K562 (cell line): ENCODE measurements at regions not wholly inside any gene's neighbourhood (a gene's known extent, or its start where the extent isn't known, plus 50 kb on each side); places are given as distances from the start of the nearest gene placed in this dataset.

Source experiments
- ATAC-seq: fragments of 200-7000 bp; cut with Tn5 transposase; 3 replicates; pipeline ENCODE4 v1.9.1; 2020; ENCODE audit warnings: moderate library complexity
- BruUV-seq: library from RNA; stranded (reverse); fragments of 400-500 nt; replicated peaks from 2 replicates; lab custom pipeline; 2021; lab: Mats Ljungman, UMichigan
- CTCF ChIA-PET: fragments of 300-600 bp; formaldehyde crosslinking; extraction: SDS; loops from one replicate; lab custom pipeline; 2021; ENCODE audit warnings: low intra/inter-chr PET ratio; lab: Yijun Ruan, JAX
- POLR2A ChIA-PET: fragments of 300-600, 350-650 bp; sonication (Branson Sonifier 250); formaldehyde crosslinking; extraction: SDS; loops from one replicate; lab custom pipeline; 2021; ENCODE audit warnings: antibody characterized with exemption, inconsistent platforms; lab: Yijun Ruan, JAX
- DNase-seq, 4 experiments: peaks; one replicate each; pipeline versions ENCODE4 v3.0.0 to v3.0.0-alpha.2; 2011 to 2018; ENCODE audit warnings: low spot score in 3 of 4, mixed read lengths in 3 of 4; ENCODE audit errors: extremely low read depth in 1 of 4
- FAIRE-seq: peaks from 2 replicates; lab custom pipeline; 2011; peaks lifted over from hg19 to GRCh38; lab: Jason Lieb, UNC
- H2AFZ ChIP-seq: 2 replicates; pipeline ENCODE4 v1.6.0; 2011; ENCODE audit warnings: low read depth, low read length, control low read depth, inconsistent platforms
- H3K27ac ChIP-seq: fragments of 200-600 bp; 3 replicates; pipeline ENCODE4 v1.8.0; 2011; ENCODE audit warnings: low read depth, mild to moderate bottlenecking, control low read depth, inconsistent platforms, low read length, moderate library complexity, mixed read lengths; ENCODE audit errors: extremely low read depth
- H3K27me3 ChIP-seq, 2 experiments: fragments of 300-600 bp in 1 of 2; 2 replicates in 1 of 2; 3 replicates in 1 of 2; pipeline versions ENCODE4 v1.6.0 to v1.8.0; 2011; ENCODE audit warnings: inconsistent platforms in 2 of 2, low read length in 2 of 2, mild to moderate bottlenecking in 1 of 2, mixed read lengths in 1 of 2, moderate library complexity in 1 of 2; ENCODE audit not compliant: control insufficient read depth in 2 of 2, insufficient read depth in 2 of 2
- H3K36me3 ChIP-seq: fragments of 300-600 bp; 3 replicates; pipeline ENCODE4 v1.8.0; 2011; ENCODE audit warnings: mild to moderate bottlenecking, low read length, inconsistent platforms; ENCODE audit not compliant: control insufficient read depth, insufficient read depth
- H3K4me1 ChIP-seq, 2 experiments: fragments of 200-600 bp in 1 of 2; replicated peaks in 1 of 2; 2 replicates in 1 of 2; 3 replicates in 1 of 2; pipeline versions ENCODE4 v1.5.1 to v1.8.0; 2011; ENCODE audit warnings: inconsistent platforms in 2 of 2, low read length in 2 of 2, mild to moderate bottlenecking in 1 of 2, mixed read lengths in 1 of 2, moderate library complexity in 1 of 2; ENCODE audit not compliant: control insufficient read depth in 2 of 2, insufficient read depth in 2 of 2
- H3K4me2 ChIP-seq: 2 replicates; pipeline ENCODE4 v1.6.1; 2011; ENCODE audit warnings: low read length, control low read depth, inconsistent platforms, mixed read lengths; ENCODE audit not compliant: insufficient read depth
- H3K4me3 ChIP-seq: fragments of 200-600 bp; sonication (generic), shearing (Covaris generic); 2 replicates; pipeline ENCODE4 v1.5.1; 2016; ENCODE audit warnings: control low read depth, inconsistent platforms
- H3K79me2 ChIP-seq: fragments of 200-600 bp; 3 replicates; pipeline ENCODE4 v1.8.0; 2011; ENCODE audit warnings: low read length, inconsistent platforms; ENCODE audit not compliant: control insufficient read depth, insufficient read depth
- H3K9ac ChIP-seq, 2 experiments: 2 replicates each; pipeline versions ENCODE4 v1.6.0 to v1.6.1; 2011; ENCODE audit warnings: low read depth in 2 of 2, low read length in 2 of 2, control low read depth in 1 of 2, inconsistent platforms in 1 of 2, mild to moderate bottlenecking in 1 of 2, mixed read lengths in 1 of 2; ENCODE audit not compliant: insufficient read depth in 1 of 2
- H3K9me1 ChIP-seq: one replicate; pipeline ENCODE4 v1.6.0; 2011; ENCODE audit warnings: inconsistent platforms, mild to moderate bottlenecking, low read length, moderate library complexity; ENCODE audit not compliant: control insufficient read depth, insufficient read depth
- H3K9me3 ChIP-seq: replicated peaks from 2 replicates; pipeline ENCODE4 v1.5.1; 2011; ENCODE audit warnings: low read depth, low read length, inconsistent platforms; ENCODE audit not compliant: control insufficient read depth, insufficient read depth
- H4K20me1 ChIP-seq: replicated peaks from 2 replicates; pipeline ENCODE4 v1.6.1; 2011; ENCODE audit warnings: low read length, inconsistent platforms, mixed read lengths; ENCODE audit not compliant: control insufficient read depth, insufficient read depth
- ATF7 ChIP-seq: fragments of 450-650 bp; IDR thresholded peaks from 2 replicates; pipeline ENCODE4 v1.7.1; 2014; ENCODE audit warnings: mild to moderate bottlenecking, moderate library complexity
- CBFB ChIP-seq: sonication (generic); formaldehyde crosslinking; IDR thresholded peaks from 2 replicates; pipeline ENCODE4 v1.4.0; 2020; ENCODE audit warnings: mild to moderate bottlenecking, missing genetic modification reagents
- E2F3 ChIP-seq: fragments of 250-450 bp; sonication (Bioruptor Pico); IDR thresholded peaks from 2 replicates; pipeline ENCODE4 v1.4.0; 2020; ENCODE audit warnings: mild to moderate bottlenecking
- GTF2A2 ChIP-seq: IDR thresholded peaks from 2 replicates; pipeline ENCODE4 v1.6.1; 2016; ENCODE audit warnings: mild to moderate bottlenecking, missing genetic modification characterization, missing compliant biosample characterization
- KLF16 ChIP-seq: IDR thresholded peaks from 2 replicates; pipeline ENCODE4 v1.6.1; 2016; ENCODE audit warnings: antibody characterized with exemption
- NEUROD1 ChIP-seq: fragments of 150-350 bp; IDR thresholded peaks from 2 replicates; pipeline ENCODE4 v1.6.1; 2014; ENCODE audit warnings: borderline replicate concordance, low read length, low read depth; ENCODE audit not compliant: partially characterized antibody
- NFATC3 ChIP-seq: fragments of 450-650 bp; IDR thresholded peaks from 2 replicates; pipeline ENCODE4 v1.6.1; 2017; ENCODE audit warnings: mild to moderate bottlenecking
- NFE2L1 ChIP-seq: fragments of 450-650 bp; IDR thresholded peaks from 2 replicates; pipeline ENCODE4 v1.6.1; 2016; ENCODE audit warnings: missing genetic modification characterization, low read depth, mild to moderate bottlenecking, missing compliant biosample characterization, moderate library complexity, borderline replicate concordance
- PHF20 ChIP-seq: fragments of 450-650 bp; IDR thresholded peaks from 2 replicates; pipeline ENCODE4 v1.6.1; 2018; ENCODE audit not compliant: partially characterized antibody
- POLR3A ChIP-seq: IDR thresholded peaks from 2 replicates; pipeline ENCODE4 v1.6.1; 2011; ENCODE audit warnings: borderline replicate concordance, mild to moderate bottlenecking, moderate library complexity; ENCODE audit not compliant: insufficient read length, insufficient read depth; ENCODE audit errors: extremely low read depth
- RBFOX2 ChIP-seq: fragments of 200-400 bp; formaldehyde crosslinking; IDR thresholded peaks from 2 replicates; pipeline ENCODE4 v1.6.1; 2017; ENCODE audit warnings: low read depth, mild to moderate bottlenecking, low read length, moderate library complexity
- SREBF1 ChIP-seq: fragments of 150-350 bp; IDR thresholded peaks from 2 replicates; pipeline ENCODE4 v1.6.1; 2014; ENCODE audit warnings: antibody characterized with exemption, low read depth, low read length, borderline replicate concordance
- STAT5B ChIP-seq: fragments of 250-450 bp; sonication (Bioruptor Pico); IDR thresholded peaks from 2 replicates; pipeline ENCODE4 v1.8.0; 2021; ENCODE audit warnings: mild to moderate bottlenecking, inconsistent platforms
- ZNF165 ChIP-seq: fragments of 250-450 bp; sonication (Bioruptor Pico); IDR thresholded peaks from 2 replicates; pipeline ENCODE4 v1.4.0; 2020; ENCODE audit warnings: borderline replicate concordance
- ZNF282 ChIP-seq: sonication (generic); formaldehyde crosslinking; IDR thresholded peaks from 2 replicates; pipeline ENCODE4 v1.8.1; 2023; ENCODE audit warnings: missing genetic modification reagents
- ZNF77 ChIP-seq: fragments of 250-450 bp; sonication (Bioruptor Pico); IDR thresholded peaks from 2 replicates; pipeline ENCODE4 v1.5.0; 2020
- whole genome bisulfite sequencing: fragments of 100-300 bp; shearing (Covaris generic); methylation state at CpG from one replicate; pipeline ENCODE4 v1.1.6; 2016; ENCODE audit warnings: low coverage, mixed read lengths; ENCODE audit not compliant: insufficient coverage; ENCODE audit errors: missing lambda C conversion rate; 5-methylcytosine and 5-hydroxymethylcytosine counted together
- in situ Hi-C: fragments of 300-500 bp; cut with MboI; formaldehyde crosslinking; loops from 4 replicates; pipeline ENCODE4 v1.15.0; 2018; ENCODE audit warnings: inconsistent platforms, mixed read lengths
- intact Hi-C: fragments of 100-400 bp; cut with micrococcal nuclease; formaldehyde crosslinking; loops from 2 replicates; pipeline ENCODE4 v1.14.2; 2022
- TF ChIP-seq, protein P1 (sequence below): fragments of 450-650 bp; conservative IDR thresholded peaks from 2 replicates; pipeline ENCODE4 v1.6.1; 2016; ENCODE audit warnings: missing genetic modification characterization, low read depth, mild to moderate bottlenecking, control low read depth, missing compliant biosample characterization
- TF ChIP-seq, protein P2 (sequence below): fragments of 450-650 bp; IDR thresholded peaks from 2 replicates; pipeline ENCODE4 v1.7.1; 2018; ENCODE audit warnings: mild to moderate bottlenecking, low read depth; ENCODE audit not compliant: partially characterized antibody

DNA sequence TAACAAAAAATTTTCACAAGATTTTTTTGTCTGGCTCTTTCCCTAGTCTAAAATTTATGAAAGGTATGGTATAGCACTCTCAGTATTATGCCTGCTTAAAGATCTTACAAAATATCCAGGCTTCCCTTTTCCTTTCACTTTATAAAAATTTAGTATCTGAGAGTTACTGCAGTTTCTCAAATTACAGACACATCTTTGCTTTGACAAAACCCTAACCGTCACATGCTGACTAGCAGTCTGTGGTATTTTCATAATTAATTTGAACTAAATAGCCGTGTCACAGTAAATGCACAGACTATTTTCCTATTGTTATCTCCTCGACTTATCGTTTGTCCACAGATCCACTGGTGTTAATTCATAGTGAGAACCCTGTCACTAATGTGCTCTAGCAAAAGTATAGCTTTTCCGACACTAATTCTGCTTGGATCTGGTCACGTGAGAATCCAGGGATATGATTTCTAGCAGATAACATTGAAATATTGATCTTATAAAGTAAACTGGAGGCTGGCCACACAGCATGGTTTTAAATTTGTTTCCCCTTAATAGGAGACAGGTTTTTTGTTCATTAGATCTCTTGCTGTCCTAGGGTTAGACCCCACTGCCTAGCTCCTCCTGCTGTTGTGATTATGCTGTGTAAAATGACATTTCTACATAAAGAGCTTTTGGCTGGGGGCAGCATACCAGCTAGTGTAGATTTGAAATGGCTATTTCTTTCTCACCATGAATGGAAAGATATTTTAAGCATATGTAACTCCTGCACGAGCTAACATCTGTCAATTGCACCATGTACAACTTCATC, 340.6 kb upstream of the SASH1 start (continued):
- no peak for TF ChIP-seq GTF2A2 (tag)
- TF ChIP-seq SREBF1, result no peak
- TF ChIP-seq, protein P1, sequence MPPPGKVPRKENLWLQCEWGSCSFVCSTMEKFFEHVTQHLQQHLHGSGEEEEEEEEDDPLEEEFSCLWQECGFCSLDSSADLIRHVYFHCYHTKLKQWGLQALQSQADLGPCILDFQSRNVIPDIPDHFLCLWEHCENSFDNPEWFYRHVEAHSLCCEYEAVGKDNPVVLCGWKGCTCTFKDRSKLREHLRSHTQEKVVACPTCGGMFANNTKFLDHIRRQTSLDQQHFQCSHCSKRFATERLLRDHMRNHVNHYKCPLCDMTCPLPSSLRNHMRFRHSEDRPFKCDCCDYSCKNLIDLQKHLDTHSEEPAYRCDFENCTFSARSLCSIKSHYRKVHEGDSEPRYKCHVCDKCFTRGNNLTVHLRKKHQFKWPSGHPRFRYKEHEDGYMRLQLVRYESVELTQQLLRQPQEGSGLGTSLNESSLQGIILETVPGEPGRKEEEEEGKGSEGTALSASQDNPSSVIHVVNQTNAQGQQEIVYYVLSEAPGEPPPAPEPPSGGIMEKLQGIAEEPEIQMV (tag), result no peak
- no peak for TF ChIP-seq STAT5B (CRISPR knock-in tag)
- TF ChIP-seq ATF7, result no peak
- TF ChIP-seq KLF16, result no peak
- no peak for TF ChIP-seq PHF20
- TF ChIP-seq ZNF282 (CRISPR knock-in tag), result no peak

DNA sequence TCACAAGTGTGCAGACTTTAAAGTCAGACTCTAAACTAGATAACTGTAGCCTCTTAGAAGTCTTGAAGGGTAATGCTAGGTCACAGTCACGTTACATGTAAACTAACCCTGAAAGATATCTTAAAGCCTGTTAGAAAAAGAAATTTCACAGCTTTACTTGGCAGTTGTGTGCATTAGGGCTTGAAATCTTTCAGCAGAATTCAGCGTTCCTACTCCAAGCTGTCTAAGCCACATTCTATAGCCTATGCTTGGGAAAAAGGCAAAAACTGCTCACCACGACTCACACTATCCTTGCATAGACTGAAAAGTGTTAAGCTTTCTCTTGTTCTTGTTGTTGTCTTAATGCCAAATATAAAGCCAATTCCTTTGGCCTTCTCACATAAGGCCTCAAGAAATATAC, 338.0 kb upstream of the SASH1 start:
- no peak overlapping the region for H3K4me2 ChIP-seq
- WGBS, result 2% methylated on average over 3 of the region's 3 CpGs
- ATAC-seq, result no peak
- POLR2A ChIA-PET, result no interaction called here
- H2AFZ ChIP-seq, result no peak overlapping the region
- H3K9me3 ChIP-seq, result no peaks in the 10 kb centered on the region; the same call in 1 of the 2 replicates
- H3K27me3 ChIP-seq, result no peaks in the 10 kb centered on the region
- no peaks in the 10 kb centered on the region for H4K20me1 ChIP-seq
- intact Hi-C loops (no loop called here), in situ Hi-C loops (no loop called here)
- no peaks in the 10 kb centered on the region for H3K36me3 ChIP-seq
- no peaks in the 10 kb centered on the region for H3K9me1 ChIP-seq
- H3K27ac ChIP-seq, result no peak overlapping the region
- no peak for DNase-seq
- H3K79me2 ChIP-seq, result no peaks in the 10 kb centered on the region
- H3K4me1 ChIP-seq, result no peaks in the 10 kb centered on the region
- no peak overlapping the region for H3K9ac ChIP-seq
- FAIRE-seq, result no peak
- H3K4me3 ChIP-seq, result no peak overlapping the region
- no TSS peak for BruUV-seq
- CTCF ChIA-PET, result no interaction called here
- TF ChIP-seq RBFOX2 (no peak), E2F3 (CRISPR knock-in tag) (no peak), NFATC3 (no peak), NFE2L1 (no peak), CBFB (no peak), POLR3A (no peak), ZNF165 (CRISPR knock-in tag) (no peak), ZNF77 (CRISPR knock-in tag) (no peak), NEUROD1 (no peak)
- TF ChIP-seq, protein P2, sequence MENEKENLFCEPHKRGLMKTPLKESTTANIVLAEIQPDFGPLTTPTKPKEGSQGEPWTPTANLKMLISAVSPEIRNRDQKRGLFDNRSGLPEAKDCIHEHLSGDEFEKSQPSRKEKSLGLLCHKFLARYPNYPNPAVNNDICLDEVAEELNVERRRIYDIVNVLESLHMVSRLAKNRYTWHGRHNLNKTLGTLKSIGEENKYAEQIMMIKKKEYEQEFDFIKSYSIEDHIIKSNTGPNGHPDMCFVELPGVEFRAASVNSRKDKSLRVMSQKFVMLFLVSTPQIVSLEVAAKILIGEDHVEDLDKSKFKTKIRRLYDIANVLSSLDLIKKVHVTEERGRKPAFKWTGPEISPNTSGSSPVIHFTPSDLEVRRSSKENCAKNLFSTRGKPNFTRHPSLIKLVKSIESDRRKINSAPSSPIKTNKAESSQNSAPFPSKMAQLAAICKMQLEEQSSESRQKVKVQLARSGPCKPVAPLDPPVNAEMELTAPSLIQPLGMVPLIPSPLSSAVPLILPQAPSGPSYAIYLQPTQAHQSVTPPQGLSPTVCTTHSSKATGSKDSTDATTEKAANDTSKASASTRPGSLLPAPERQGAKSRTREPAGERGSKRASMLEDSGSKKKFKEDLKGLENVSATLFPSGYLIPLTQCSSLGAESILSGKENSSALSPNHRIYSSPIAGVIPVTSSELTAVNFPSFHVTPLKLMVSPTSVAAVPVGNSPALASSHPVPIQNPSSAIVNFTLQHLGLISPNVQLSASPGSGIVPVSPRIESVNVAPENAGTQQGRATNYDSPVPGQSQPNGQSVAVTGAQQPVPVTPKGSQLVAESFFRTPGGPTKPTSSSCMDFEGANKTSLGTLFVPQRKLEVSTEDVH, result no peak
